Activated gamma-delta T cell treated with anti-CD3 and anti-CD28 coated beads, Interleukin-2, amount 50 U/mL, for 16 hours (primary cell): ENCODE measurements at regions not wholly inside any gene's neighbourhood (a gene's known extent, or its start where the extent isn't known, plus 50 kb on each side); places are given as distances from the start of the nearest gene placed in this dataset.
"Not testable (repeated sequence)": the region's sequence is repeated elsewhere in the genome, so short reads cannot be mapped to it uniquely, and the experiment has no call there.

Experiments
- DNase-seq: peaks from one replicate; pipeline ENCODE4 v3.0.0-alpha.2; 2020; ENCODE audit warnings: low read depth

- DNase-seq, result no peak
These were observed 55.0 kb upstream of the PPP1R2C start for GRCh38 chrX:42832764-42833549.

- DNase-seq, result not testable (repeated sequence)
These were observed 55.6 kb upstream of the PPP1R2C start for GRCh38 chrX:42833550-42833940.

- no peak for DNase-seq
These were observed 59.3 kb upstream of the PPP1R2C start for GRCh38 chrX:42837101-42837726.

GRCh38 chrX:42837747-42838146 is 59.8 kb upstream of the PPP1R2C start:
- no peak for DNase-seq

GRCh38 chrX:42839632-42840031 is 61.7 kb upstream of the PPP1R2C start:
- DNase-seq, result no peak

GRCh38 chrX:42846741-42847140 is 68.8 kb upstream of the PPP1R2C start:
- DNase-seq, result no peak

- no peak for DNase-seq
These were observed 77.3 kb upstream of the PPP1R2C start for GRCh38 chrX:42855259-42855658.

GRCh38 chrX:42857766-42858165 is 79.8 kb upstream of the PPP1R2C start:
- no peak for DNase-seq

- no peak for DNase-seq
These were observed 91.0 kb upstream of the PPP1R2C start for GRCh38 chrX:42869011-42869410.

- DNase-seq, result no peak
These were observed 91.9 kb upstream of the PPP1R2C start for GRCh38 chrX:42869659-42870476.

- no peak for DNase-seq
These were observed 108.6 kb upstream of the PPP1R2C start for GRCh38 chrX:42886519-42886918.

- no peak for DNase-seq
These were observed 123.0 kb upstream of the PPP1R2C start for GRCh38 chrX:42900947-42901346.

GRCh38 chrX:42902513-42902912 is 124.5 kb upstream of the PPP1R2C start:
- no peak for DNase-seq

- DNase-seq, result no peak
These were observed 142.8 kb upstream of the PPP1R2C start for GRCh38 chrX:42920752-42921151.

- DNase-seq, result no peak
These were observed 152.1 kb upstream of the PPP1R2C start for GRCh38 chrX:42930071-42930470.

GRCh38 chrX:42930951-42931350 is 153.0 kb upstream of the PPP1R2C start:
- no peak for DNase-seq

- no peak for DNase-seq
These were observed 155.2 kb upstream of the PPP1R2C start for GRCh38 chrX:42933187-42933586.

GRCh38 chrX:42934020-42934726 is 156.2 kb upstream of the PPP1R2C start:
- no peak for DNase-seq

- no peak for DNase-seq
These were observed 163.7 kb upstream of the PPP1R2C start for GRCh38 chrX:42941671-42942070.

- no peak for DNase-seq
These were observed 165.3 kb upstream of the PPP1R2C start for GRCh38 chrX:42943051-42943974.

- DNase-seq, result no peak
These were observed 166.5 kb upstream of the PPP1R2C start for GRCh38 chrX:42944381-42944998.
